ENCODE measurements at regions not wholly inside any gene's neighbourhood (a gene's known extent, or its start where the extent isn't known, plus 50 kb on each side); places are given as distances from the start of the nearest gene placed in this dataset.

- intact Hi-C loops (cut with micrococcal nuclease) = no loop called here
- no peak for TF ChIP-seq CTCF (IDR thresholded peaks at IDR 0.05)
- H3K27me3 Mint-ChIP-seq (ENCODE audit: low read depth in 2 of 2) = no peaks in the 10 kb centered on the region
- no peaks in the 10 kb centered on the region for H3K9me3 ChIP-seq (ENCODE audit: control insufficient read depth, insufficient read depth, low read length)
- no peak overlapping the region for H3K4me3 Mint-ChIP-seq
- H3K27ac ChIP-seq (ENCODE audit: low read length) = no peak overlapping the region
- no peaks in the 10 kb centered on the region for H3K4me1 ChIP-seq (ENCODE audit: control insufficient read depth, insufficient read depth, low read length)
- H3K27ac Mint-ChIP-seq = no peak overlapping the region
- no peak for ATAC-seq
- H3K9me3 Mint-ChIP-seq = peaks cover 17 to 20% of the 10 kb centered on the region in 2 donors
- H3K27me3 ChIP-seq (ENCODE audit: control insufficient read depth, insufficient read depth, low read length) = no peaks in the 10 kb centered on the region
- DNase-seq = no peak
- no peaks in the 10 kb centered on the region for H3K4me1 Mint-ChIP-seq
- no peaks in the 10 kb centered on the region for H3K36me3 ChIP-seq (ENCODE audit: control insufficient read depth, insufficient read depth, low read length)
- no peaks in the 10 kb centered on the region for H3K36me3 Mint-ChIP-seq
- no peak overlapping the region for H3K4me3 ChIP-seq (ENCODE audit: low read length)
- WGBS (ENCODE audit: insufficient coverage) = 90% methylated on average over 1 of the region's 2 CpGs
Measured at GRCh38 chr16:64872101-64872500, 249.8 kb downstream of the CDH11 start.

- H3K27me3 Mint-ChIP-seq (ENCODE audit: low read depth in 2 of 2) = no peaks in the 10 kb centered on the region
Measured at GRCh38 chr16:64870859-64871258, 251.0 kb downstream of the CDH11 start.

GRCh38 chr16:64869781-64870180, 252.1 kb downstream of the CDH11 start:
- Histone ChIP-seq H3K4me3 (ENCODE audit: low read length) (no peak overlapping the region), H3K27me3 (ENCODE audit: control insufficient read depth, insufficient read depth, low read length) (no peaks in the 10 kb centered on the region), H3K9me3 (ENCODE audit: control insufficient read depth, insufficient read depth, low read length) (no peaks in the 10 kb centered on the region), H3K36me3 (ENCODE audit: control insufficient read depth, insufficient read depth, low read length) (no peaks in the 10 kb centered on the region), H3K4me1 (ENCODE audit: control insufficient read depth, insufficient read depth, low read length) (no peaks in the 10 kb centered on the region), H3K27ac (ENCODE audit: low read length) (no peak overlapping the region)
- DNase-seq (no peak), ATAC-seq (no peak)
- peaks cover 13 to 14% of the 10 kb centered on the region in 2 donors for H3K9me3 Mint-ChIP-seq
- H3K4me3 Mint-ChIP-seq = no peak overlapping the region
- H3K27me3 Mint-ChIP-seq (ENCODE audit: low read depth in 2 of 2) = no peaks in the 10 kb centered on the region
- TF ChIP-seq CTCF (IDR thresholded peaks at IDR 0.05) = no peak
- no peaks in the 10 kb centered on the region for H3K36me3 Mint-ChIP-seq
- intact Hi-C loops (cut with micrococcal nuclease) = no loop called here
- WGBS (ENCODE audit: insufficient coverage) = 81% methylated on average over 2 of the region's 5 CpGs
- no peaks in the 10 kb centered on the region for H3K4me1 Mint-ChIP-seq
- H3K27ac Mint-ChIP-seq = no peak overlapping the region

More at GRCh38 chr16:64870859-64871258, 251.0 kb downstream of the CDH11 start:
- no peaks in the 10 kb centered on the region for H3K36me3 ChIP-seq (ENCODE audit: control insufficient read depth, insufficient read depth, low read length)
- no peaks in the 10 kb centered on the region for H3K4me1 ChIP-seq (ENCODE audit: control insufficient read depth, insufficient read depth, low read length)
- Mint-ChIP-seq H3K9me3 (peaks cover 14 to 17% of the 10 kb centered on the region in 2 donors), H3K4me3 (no peak overlapping the region), H3K27ac (no peak overlapping the region), H3K36me3 (no peaks in the 10 kb centered on the region), H3K4me1 (no peaks in the 10 kb centered on the region)
- no peaks in the 10 kb centered on the region for H3K27me3 ChIP-seq (ENCODE audit: control insufficient read depth, insufficient read depth, low read length)
- H3K4me3 ChIP-seq (ENCODE audit: low read length) = no peak overlapping the region
- DNase-seq (no peak), ATAC-seq (no peak)
- no peaks in the 10 kb centered on the region for H3K9me3 ChIP-seq (ENCODE audit: control insufficient read depth, insufficient read depth, low read length)
- WGBS (ENCODE audit: insufficient coverage) = 71% methylated on average over 2 of the region's 3 CpGs
- intact Hi-C loops (cut with micrococcal nuclease) = no loop called here
- no peak overlapping the region for H3K27ac ChIP-seq (ENCODE audit: low read length)
- TF ChIP-seq CTCF (IDR thresholded peaks at IDR 0.05) = no peak

- no peaks in the 10 kb centered on the region for H3K36me3 Mint-ChIP-seq
- H3K27me3 Mint-ChIP-seq (ENCODE audit: low read depth in 2 of 2) = no peaks in the 10 kb centered on the region
- H3K27me3 ChIP-seq (ENCODE audit: control insufficient read depth, insufficient read depth, low read length) = no peaks in the 10 kb centered on the region
- no peaks in the 10 kb centered on the region for H3K36me3 ChIP-seq (ENCODE audit: control insufficient read depth, insufficient read depth, low read length)
- no peak overlapping the region for H3K27ac Mint-ChIP-seq
- WGBS (ENCODE audit: insufficient coverage) = 82% methylated on average over 2 of the region's 2 CpGs
- H3K27ac ChIP-seq (ENCODE audit: low read length) = no peak overlapping the region
- ATAC-seq = no peak
- no peak for TF ChIP-seq CTCF (IDR thresholded peaks at IDR 0.05)
- no peak for DNase-seq
- H3K4me3 ChIP-seq (ENCODE audit: low read length) = no peak overlapping the region
- peaks cover 13 to 14% of the 10 kb centered on the region in 2 donors for H3K9me3 Mint-ChIP-seq
- H3K4me3 Mint-ChIP-seq = no peak overlapping the region
- no peaks in the 10 kb centered on the region for H3K4me1 ChIP-seq (ENCODE audit: control insufficient read depth, insufficient read depth, low read length)
- no peaks in the 10 kb centered on the region for H3K4me1 Mint-ChIP-seq
- intact Hi-C loops (cut with micrococcal nuclease) = no loop called here
- H3K9me3 ChIP-seq (ENCODE audit: control insufficient read depth, insufficient read depth, low read length) = no peaks in the 10 kb centered on the region
Measured at GRCh38 chr16:64866021-64866420, 255.8 kb downstream of the CDH11 start.

Measured in natural killer cell (primary cell).